Epithelial cell of proximal tubule (primary cell): ENCODE measurements at regions not wholly inside any gene's neighbourhood (a gene's known extent, or its start where the extent isn't known, plus 50 kb on each side); places are given as distances from the start of the nearest gene placed in this dataset.

Experiments
- DNase-seq: peaks from one replicate; pipeline ENCODE4 v3.0.0-alpha.2; 2011; ENCODE audit warnings: low read depth
- H3K4me3 ChIP-seq: 2 replicates; pipeline ENCODE4 v1.5.1; 2011; ENCODE audit warnings: low read depth, mild to moderate bottlenecking, low read length
- TF ChIP-seq, protein P1 (sequence below): conservative IDR thresholded peaks from 2 replicates; pipeline ENCODE4 v1.5.1; 2012; ENCODE audit warnings: low read depth, mild to moderate bottlenecking, low read length

DNA sequence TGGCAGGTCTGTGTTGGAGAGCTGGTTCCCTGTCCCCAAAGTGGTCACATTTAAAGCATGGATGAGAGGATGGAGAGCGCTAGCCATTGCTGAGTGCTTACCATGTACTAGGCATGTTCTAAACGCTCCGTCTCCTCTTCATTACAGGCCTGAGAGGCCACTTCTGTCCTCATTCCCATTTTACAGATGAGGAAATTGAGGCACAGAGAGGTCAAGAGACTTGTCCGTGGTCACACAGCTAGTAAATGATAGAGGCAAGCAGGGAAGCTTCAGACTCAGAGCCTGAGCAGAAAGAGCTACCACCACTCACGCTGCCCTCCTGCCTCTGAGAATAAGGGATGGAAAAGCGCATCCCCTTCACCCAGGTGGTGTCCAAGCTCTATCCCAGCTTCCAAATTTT is 64.3 kb downstream of the SLC25A47 start:
- no peak overlapping the region for H3K4me3 ChIP-seq
- TF ChIP-seq, protein P1, sequence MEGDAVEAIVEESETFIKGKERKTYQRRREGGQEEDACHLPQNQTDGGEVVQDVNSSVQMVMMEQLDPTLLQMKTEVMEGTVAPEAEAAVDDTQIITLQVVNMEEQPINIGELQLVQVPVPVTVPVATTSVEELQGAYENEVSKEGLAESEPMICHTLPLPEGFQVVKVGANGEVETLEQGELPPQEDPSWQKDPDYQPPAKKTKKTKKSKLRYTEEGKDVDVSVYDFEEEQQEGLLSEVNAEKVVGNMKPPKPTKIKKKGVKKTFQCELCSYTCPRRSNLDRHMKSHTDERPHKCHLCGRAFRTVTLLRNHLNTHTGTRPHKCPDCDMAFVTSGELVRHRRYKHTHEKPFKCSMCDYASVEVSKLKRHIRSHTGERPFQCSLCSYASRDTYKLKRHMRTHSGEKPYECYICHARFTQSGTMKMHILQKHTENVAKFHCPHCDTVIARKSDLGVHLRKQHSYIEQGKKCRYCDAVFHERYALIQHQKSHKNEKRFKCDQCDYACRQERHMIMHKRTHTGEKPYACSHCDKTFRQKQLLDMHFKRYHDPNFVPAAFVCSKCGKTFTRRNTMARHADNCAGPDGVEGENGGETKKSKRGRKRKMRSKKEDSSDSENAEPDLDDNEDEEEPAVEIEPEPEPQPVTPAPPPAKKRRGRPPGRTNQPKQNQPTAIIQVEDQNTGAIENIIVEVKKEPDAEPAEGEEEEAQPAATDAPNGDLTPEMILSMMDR, result no peak
- DNase-seq, result no peak

DNA sequence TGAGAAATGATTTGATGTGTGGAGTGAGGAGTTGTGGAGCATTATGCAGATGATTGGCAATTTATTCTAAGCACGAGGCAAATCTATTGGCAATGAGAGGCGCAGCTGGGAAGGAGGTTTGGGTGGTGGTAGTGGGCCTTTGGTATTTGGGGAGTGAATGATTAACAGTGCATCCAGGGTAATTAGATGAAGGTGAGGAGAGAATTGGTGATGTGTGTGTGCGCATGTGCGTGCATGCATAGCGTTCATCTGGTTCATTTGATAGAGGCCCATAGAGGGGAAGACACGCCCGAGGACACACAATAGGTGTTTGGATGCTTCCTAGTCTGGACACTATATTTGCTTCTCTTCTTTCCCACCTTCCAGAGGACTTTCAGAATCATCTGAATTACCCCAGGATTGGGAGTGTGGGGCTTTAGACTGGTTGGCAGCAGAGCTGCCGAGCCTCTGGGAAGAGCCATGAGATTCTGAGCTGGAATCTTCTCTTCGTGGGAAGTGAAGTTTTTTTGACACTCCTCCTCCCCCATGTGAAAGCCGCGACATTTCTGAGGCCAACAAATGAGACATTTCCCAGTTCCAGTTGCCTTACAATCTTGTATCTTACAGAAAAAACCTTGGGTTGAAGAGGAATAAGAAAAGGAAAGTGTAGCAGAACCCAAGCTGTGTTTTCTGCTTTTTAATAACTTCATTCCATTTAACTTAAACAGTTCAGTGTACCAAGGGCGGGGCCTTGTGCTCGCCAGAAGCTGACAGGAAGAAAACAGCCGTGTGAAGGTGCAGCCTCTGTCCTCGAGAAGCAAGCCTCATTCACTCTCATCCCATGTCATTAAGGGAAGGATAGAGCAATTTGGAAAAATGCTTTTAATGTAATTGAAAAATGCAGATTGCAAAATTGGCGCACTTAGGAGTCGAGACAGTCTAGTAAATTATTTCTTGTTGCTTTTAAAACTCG is 65.2 kb downstream of the SLC25A47 start:
- DNase-seq, result no peak
- TF ChIP-seq, protein P1, result no peak
- H3K4me3 ChIP-seq, result no peak overlapping the region

DNA sequence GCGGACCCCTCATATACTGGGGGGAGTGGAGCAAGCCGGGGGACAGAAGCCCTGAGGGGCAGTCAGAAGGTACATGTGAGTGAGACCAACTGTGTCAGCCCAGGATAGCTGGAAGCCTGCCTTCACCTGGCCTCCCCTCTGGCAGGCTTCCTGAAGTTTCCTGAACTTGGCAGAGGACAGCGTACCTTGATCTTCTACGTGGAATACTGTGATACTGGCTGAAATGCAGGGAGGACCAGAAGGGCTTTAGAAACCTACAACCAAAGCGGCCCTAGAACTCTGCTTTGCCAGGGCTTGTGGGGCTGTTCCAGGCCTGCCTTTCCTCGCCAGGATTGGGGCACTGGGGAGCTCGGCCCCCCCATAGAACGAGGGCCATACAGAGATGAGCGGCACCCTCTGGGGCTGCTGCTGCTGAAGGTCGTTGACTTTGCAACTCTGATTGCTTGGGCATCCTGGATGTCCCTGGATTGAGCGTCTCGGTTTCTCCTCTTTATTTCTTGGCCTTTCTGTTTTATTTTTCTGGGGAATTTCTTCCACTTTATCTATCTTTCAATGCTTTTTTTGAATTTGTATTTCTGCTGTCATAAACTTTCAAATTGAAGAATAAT is 66.5 kb downstream of the SLC25A47 start:
- DNase-seq, result no peak
- TF ChIP-seq, protein P1, result no peak
- H3K4me3 ChIP-seq, result no peak overlapping the region

DNA sequence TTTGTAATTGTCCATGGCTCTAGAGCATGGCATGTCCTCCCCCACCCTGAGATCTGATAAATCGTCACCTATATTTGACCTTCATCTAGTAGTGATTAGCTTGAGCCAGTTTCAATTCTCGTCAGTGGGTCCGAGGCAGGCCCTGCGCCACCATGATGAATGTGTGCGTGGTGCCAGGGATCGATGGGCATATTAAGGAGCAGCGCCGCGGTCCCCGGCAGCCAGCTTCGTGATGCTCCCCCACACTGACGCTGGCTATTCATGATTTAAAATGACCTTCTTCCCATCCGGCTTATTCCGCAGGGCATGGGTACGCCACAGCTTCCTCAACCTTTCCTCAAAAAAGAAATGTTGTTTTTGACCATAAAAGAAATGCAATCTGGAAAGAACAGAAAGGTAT is 68.0 kb downstream of the SLC25A47 start:
- no peak for DNase-seq
- H3K4me3 ChIP-seq, result no peak overlapping the region
- TF ChIP-seq, protein P1, result no peak

DNA sequence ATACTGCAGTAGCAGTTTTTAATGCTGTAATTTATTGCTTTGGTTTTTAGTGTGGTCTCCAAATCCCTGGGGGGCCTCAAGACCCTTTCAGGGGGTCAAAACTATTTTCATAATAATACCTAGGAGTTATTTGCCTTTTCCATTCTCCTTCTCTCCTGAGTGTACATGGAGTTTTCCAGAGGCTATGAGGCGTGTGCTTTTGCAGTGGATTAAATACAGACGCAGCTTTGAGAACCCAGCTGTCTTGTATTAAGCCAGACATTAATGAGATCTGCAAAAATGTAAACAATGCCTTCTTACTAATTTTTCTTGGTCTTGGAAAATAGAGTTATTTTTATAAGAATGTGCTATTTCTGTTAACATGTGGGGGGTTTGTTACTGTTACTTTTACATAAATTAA is 68.6 kb downstream of the SLC25A47 start:
- DNase-seq, result no peak
- no peak overlapping the region for H3K4me3 ChIP-seq
- TF ChIP-seq, protein P1, result no peak

DNA sequence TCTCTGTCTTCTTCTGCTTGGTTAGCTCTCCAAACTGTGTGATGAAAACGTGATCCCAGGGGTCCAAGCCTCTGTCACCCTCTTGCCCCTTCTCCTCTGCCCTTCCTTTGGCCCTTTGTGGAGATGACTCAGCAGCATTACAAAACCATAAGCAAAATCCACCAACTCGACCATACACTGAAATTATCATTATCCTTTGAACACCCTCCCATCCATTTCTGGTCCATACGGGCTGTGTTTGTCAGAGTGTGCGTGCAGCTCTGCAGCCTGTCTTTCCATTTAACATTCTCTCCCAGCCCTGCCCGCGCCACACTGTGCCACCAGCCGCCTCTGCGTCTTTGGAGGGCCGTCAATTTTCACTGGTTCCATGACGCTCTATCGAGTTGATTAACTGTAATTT is 69.2 kb downstream of the SLC25A47 start:
- no peak for DNase-seq
- TF ChIP-seq, protein P1, result no peak
- no peak overlapping the region for H3K4me3 ChIP-seq
